GM12864 (cell line): ENCODE measurements at regions not wholly inside any gene's neighbourhood (a gene's known extent, or its start where the extent isn't known, plus 50 kb on each side); places are given as distances from the start of the nearest gene placed in this dataset.

Source experiments
- DNase-seq: peaks from one replicate; pipeline ENCODE4 v3.0.0-alpha.2; 2011; ENCODE audit warnings: low read depth
- H3K4me3 ChIP-seq: 2 replicates; pipeline ENCODE4 v1.5.1; 2011; ENCODE audit warnings: mild to moderate bottlenecking, low read depth, low read length, control low read depth
- CTCF ChIP-seq: IDR thresholded peaks from 2 replicates; pipeline ENCODE4 v1.5.1; 2011; ENCODE audit warnings: low read depth, mild to moderate bottlenecking, moderate library complexity, low read length, control low read depth, inconsistent platforms; ENCODE audit errors: missing control alignments

- no peak for TF ChIP-seq CTCF
- no peak for DNase-seq
- H3K4me3 ChIP-seq, result no peak overlapping the region
Measured at GRCh38 chr5:125210242-125210947, 464.0 kb upstream of the ZNF608 start.

GRCh38 chr5:125214080-125214479, 467.6 kb upstream of the ZNF608 start:
- no peak for DNase-seq
- no peak for TF ChIP-seq CTCF
- no peak overlapping the region for H3K4me3 ChIP-seq

DNA sequence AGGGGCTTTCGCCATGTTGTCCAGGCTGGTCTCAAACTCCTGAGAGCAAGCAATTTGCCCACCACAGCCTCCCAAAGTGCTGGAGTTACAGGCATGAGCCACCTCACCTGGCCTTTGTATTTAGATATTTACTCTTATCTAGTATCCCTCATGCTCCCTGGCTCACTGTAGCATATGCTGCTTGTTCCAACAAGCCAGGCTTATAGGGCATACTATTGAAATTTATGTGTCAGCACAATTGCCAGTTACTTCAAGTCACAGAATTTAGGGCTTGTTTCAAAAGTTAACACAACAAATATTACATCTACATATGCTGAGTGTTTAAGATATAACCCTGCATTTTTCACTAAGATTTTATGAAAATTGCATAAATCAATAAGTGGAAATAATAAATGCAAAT, 469.2 kb upstream of the ZNF608 start:
- no peak for TF ChIP-seq CTCF
- no peak overlapping the region for H3K4me3 ChIP-seq
- DNase-seq, result no peak

- TF ChIP-seq CTCF, result no peak
- DNase-seq, result no peak
- H3K4me3 ChIP-seq, result no peak overlapping the region
Measured at GRCh38 chr5:125219710-125220109, 473.3 kb upstream of the ZNF608 start.

DNA sequence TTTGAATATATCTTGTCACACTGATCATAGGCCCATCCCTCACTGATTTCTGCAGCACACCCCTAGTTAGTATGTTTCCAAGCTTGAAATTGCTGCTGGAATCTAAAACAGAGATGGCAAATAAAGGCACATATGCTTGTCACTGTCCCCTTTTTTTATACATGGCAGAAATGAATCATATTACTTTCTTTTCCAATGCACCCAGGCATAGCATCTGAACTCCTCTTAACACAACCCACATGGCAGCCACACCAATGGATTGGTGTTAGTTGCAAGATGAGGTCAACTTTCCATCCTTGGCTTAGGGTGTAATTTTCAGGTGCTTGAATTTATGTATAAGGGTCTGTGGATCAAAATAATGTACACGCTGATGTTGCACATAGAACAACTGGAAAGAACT, 473.8 kb upstream of the ZNF608 start:
- no peak for TF ChIP-seq CTCF
- DNase-seq, result no peak
- H3K4me3 ChIP-seq, result no peak overlapping the region

DNA sequence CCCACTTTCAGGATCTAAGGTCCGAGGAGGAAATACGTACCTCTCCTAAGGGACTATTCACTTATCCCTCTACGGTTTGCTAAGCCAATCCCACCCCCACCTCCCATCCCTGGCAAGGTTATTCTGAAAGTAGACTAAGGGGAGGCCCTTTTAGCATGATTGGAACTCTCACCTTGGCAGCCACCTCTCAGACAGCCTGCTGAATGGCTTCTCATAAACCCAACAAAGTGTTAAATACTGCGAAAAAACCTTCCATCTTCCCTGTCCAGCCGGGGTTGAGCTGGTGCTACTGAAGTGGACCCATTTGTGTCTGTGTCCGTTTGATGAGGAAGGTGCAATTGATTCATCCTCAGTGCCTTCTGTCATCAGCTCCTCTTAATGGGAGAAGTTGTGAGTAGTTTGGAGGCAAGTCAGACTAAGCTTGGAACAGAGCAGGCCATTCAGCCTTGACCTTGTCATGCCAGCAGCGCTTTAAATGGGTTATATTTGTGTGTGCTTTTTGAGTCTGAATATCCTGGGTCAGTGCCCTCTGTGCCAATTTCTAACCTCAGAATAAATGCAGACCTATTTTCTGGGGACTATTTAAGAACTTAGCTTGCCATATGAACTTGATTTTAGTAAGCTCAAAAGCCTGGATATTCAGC, 476.3 kb upstream of the ZNF608 start:
- no peak overlapping the region for H3K4me3 ChIP-seq
- no peak for DNase-seq
- no peak for TF ChIP-seq CTCF

DNA sequence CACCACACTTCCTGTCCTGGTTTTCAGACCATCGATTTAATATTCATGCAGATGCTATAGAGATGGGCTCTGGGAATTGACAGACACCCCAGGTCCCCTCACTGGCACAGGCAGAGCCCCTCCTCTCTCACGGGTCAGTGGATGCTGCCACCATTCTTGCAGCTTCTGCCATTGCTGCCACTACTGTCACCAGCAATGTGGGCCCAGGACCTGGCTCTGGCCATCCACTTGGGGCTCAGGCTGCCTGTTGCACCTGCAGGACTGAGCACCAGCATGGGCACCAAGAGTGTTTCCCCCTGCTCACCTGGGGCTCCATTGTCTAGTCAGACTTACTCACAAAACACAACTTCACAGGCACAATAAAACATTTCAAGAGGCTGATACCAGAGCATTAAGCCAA, 479.0 kb upstream of the ZNF608 start:
- no peak for DNase-seq
- TF ChIP-seq CTCF, result no peak
- no peak overlapping the region for H3K4me3 ChIP-seq
